ENCODE measurements at regions not wholly inside any gene's neighbourhood (a gene's known extent, or its start where the extent isn't known, plus 50 kb on each side); places are given as distances from the start of the nearest gene placed in this dataset.

- Histone ChIP-seq H3K4me1 (peaks cover 5% of the 10 kb centered on the region), H3K9me3 (no peaks in the 10 kb centered on the region), H3K36me3 (replicated peaks in 1 of 2; ENCODE audit: insufficient read depth in 1 of 2, low read depth in 2 of 2) (no peaks in the 10 kb centered on the region), H3K27ac (no peak overlapping the region), H3K27me3 (no peaks in the 10 kb centered on the region), H3K4me3 (no peak overlapping the region)
- DNase-seq (no peak), ATAC-seq (no peak)
- TF ChIP-seq POLR2A (IDR thresholded peaks at IDR 0.05) (no peak), CTCF (IDR thresholded peaks at IDR 0.05) (no peak)
- 41 to 47% methylated on average over 2 of the region's 2 CpGs for WGBS, 2 donors
- intact Hi-C loops (cut with DNase I): no loop called here
Observed at GRCh38 chr4:155430895-155431795, 54.4 kb upstream of the MAP9 start.

DNA sequence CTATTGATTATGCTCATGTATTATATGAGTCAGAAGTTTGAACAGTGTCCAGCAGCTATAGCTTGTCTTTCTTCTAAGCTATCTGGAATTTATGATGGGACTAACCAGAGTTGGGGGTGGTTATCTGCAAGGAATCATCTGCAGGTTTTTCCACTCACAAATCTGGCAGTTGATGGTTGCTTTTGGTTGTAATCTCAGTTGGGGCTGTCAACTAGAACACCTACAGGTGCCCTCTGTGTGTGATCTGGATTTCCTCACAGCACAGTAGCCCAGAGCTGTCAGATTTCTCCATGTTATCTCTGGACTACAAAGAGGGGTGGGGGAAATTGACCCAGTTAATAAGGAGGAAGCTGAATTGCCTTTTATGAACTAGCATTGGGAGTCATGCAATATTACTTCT lies 51.4 kb upstream of the MAP9 start:
- ATAC-seq (no peak), DNase-seq (no peak)
- H3K4me1 ChIP-seq: peaks cover 5% of the 10 kb centered on the region
- no peak overlapping the region for H3K4me3 ChIP-seq
- H3K9me3 ChIP-seq: no peaks in the 10 kb centered on the region
- intact Hi-C loops (cut with DNase I): no loop called here
- no peak overlapping the region for H3K27ac ChIP-seq
- TF ChIP-seq CTCF (IDR thresholded peaks at IDR 0.05) (no peak), POLR2A (IDR thresholded peaks at IDR 0.05) (no peak)
- H3K36me3 ChIP-seq (replicated peaks in 1 of 2; ENCODE audit: insufficient read depth in 1 of 2, low read depth in 2 of 2): no peaks in the 10 kb centered on the region
- H3K27me3 ChIP-seq: no peaks in the 10 kb centered on the region

DNA sequence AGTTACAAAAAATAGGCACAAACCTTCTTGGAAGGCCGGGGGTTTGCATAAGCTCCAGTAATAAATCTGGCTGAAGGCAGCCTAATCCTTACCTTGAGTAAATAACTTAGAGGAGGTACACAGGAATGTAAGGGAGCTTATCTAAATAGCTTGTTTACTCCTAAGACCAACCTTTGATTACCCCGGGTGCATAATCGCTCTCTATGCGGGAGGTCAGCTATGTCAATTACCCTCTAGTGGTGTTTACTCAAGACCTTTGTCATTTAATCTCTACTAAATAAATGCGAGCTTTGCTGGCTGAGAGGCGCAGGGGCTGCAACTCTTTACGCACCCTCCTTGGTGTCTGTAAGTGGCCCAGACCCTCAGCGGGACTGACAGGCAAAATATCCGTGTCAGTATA lies 50.2 kb upstream of the MAP9 start:
- no peaks in the 10 kb centered on the region for H3K36me3 ChIP-seq (replicated peaks in 1 of 2; ENCODE audit: insufficient read depth in 1 of 2, low read depth in 2 of 2)
- no peaks in the 10 kb centered on the region for H3K27me3 ChIP-seq
- no peak overlapping the region for H3K4me3 ChIP-seq
- no peaks in the 10 kb centered on the region for H3K9me3 ChIP-seq
- no peak overlapping the region for H3K27ac ChIP-seq
- 28 to 33% methylated on average over 9 of the region's 9 CpGs for WGBS, 2 donors
- peaks cover 5% of the 10 kb centered on the region for H3K4me1 ChIP-seq
- no peak for TF ChIP-seq POLR2A (IDR thresholded peaks at IDR 0.05)
- TF ChIP-seq CTCF (IDR thresholded peaks at IDR 0.05): no peak
- ATAC-seq (no peak), DNase-seq (no peak)
- intact Hi-C loops (cut with DNase I): no loop called here
